ENCODE measurements at regions not wholly inside any gene's neighbourhood (a gene's known extent, or its start where the extent isn't known, plus 50 kb on each side); places are given as distances from the start of the nearest gene placed in this dataset.
"Not testable (repeated sequence)": the region's sequence is repeated elsewhere in the genome, so short reads cannot be mapped to it uniquely, and the experiment has no call there.

DNA sequence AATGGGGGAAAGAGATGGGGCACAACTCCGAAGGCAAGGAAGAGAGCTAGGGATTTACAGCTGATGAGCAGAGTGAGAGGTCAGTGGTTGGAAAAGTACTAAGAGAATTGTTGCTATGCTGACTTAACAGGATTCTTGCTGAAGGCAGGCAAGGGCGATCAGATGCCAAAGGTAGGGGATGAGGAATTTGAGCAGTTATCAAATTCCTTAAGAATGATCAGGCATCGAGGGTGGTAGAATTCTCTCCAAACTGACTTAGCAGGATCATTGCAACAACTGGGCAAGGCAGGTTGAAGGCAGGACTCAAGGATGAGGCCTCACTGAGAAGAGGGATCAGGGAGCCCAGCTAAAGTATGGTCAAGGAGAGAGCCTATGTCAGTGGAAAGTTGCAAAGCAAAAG, 171.0 kb downstream of the HSD17B3 start:
- DNase-seq = no peak

DNA sequence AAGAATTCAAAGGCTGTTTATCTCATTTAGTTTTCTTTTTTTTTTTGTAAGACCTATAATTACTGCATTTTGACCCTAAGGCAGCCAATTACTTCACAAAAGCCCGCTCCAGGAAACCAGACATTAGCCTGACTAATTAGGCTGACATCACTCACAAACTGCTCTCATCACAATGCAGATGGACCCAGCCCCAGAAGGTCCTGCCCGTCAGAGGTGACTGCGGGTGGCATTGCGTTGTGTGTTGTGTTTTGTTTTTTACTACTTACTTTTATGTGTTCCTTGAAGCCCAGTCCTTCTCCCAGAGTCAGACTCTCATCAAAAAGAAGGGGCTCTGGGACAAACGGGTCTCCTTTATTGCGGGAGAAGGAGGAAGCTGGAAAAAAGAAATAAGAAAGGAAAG, 172.2 kb downstream of the HSD17B3 start:
- no peak for DNase-seq

DNA sequence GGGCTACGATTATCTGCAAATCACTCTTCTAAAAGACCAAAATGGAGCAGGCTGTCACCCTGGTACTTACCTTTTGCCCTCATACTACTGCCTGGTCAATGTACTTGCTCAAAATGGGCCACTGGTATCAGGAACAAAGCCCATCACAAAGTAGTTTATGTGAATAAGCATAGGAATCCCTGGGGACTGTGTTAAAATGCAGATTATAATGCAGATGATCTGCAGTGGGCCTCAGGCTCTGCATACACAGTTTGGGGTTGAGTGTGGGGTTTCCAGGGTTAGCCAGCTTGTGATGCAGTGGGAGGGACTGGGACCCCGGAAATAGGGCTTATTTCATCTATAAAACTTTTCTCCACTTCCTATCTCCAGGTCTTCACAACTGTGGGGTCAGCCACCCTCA, 173.1 kb downstream of the HSD17B3 start:
- no peak for DNase-seq

DNA sequence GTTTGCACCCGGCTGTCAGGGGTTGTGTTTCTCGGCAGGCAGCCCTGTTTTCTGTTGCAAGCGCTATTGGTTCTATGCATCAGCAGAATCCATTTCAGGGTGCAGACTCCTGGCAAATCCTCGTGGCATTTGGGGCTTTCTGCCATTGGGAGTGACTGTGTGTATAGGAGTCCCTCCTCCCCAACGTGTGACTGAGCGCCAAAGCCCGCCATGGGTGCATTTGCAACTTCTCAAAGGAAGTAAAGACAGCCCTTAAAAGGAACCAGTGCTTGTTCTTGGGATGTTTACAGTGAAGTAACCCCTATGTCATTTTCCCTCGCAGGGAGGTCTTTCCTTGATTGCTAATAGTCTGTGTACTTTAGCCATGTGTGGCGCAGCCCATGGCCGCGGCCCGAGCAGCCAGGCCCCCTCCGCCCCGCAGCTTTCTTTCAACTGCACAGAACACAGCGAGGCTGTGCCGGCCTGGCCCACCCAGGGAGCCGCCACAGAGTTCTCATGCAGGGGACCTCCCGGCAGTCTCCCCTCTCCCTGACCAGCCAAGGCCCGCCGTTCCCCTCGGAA, 175.6 kb downstream of the HSD17B3 start:
- DNase-seq = no peak

DNA sequence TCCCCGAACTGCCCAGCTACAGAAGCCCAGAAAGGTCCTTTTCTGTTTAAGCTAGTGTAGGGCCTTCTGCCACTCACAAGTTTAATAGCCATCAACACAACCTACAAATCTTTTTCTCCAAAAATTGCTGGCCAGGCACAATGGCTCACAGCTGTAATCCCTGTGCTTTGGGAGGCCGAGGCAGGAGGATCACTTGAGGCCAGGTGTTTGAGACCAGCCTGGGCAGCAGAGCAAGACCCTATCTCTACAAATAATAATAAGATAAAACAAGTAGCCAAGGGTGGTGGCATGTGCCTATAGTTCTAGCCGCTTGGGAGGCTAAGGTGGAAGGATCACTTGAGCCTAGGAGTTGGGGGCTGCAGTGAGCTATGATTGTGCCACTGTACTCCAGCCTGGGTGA, 176.4 kb downstream of the HSD17B3 start:
- DNase-seq = no peak

DNA sequence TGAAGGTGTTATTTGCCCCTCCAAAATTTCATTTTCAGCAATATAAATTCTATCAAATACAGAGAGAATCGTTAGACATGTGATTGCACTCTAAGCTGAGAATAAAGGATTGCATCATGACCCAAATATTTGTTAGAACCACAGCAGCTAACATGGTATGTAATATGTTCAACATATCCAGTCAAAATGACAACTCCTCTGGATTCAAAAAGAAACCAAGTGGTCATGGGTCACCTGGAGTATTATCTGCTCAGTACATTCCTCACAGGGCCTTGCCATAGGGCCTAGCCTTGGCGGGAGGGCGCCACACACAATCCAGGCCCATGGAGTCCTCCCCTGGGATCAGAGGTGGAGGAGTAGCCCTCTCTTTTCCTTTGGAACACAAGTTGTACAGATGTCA, 179.2 kb downstream of the HSD17B3 start:
- DNase-seq = no peak

DNA sequence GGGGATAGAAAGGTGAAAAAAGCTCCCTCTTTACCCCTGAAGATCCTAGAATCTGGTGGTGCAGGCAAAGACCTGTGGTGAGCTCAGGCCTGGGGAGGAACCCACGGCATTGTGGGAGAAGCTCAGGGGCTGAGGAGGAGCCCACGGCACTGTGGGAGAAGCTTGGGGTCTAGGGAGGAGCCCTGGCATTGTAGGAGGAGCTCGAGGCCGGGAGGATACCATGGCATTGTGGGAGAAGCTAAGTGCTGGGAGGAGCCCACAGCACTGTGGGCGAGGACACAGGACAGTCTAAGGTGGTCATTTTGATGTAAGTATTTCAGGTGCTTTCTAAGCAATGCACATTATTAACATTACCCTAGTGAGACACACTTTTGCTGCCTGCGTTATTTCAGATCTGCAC, 179.7 kb downstream of the HSD17B3 start:
- DNase-seq = no peak

DNA sequence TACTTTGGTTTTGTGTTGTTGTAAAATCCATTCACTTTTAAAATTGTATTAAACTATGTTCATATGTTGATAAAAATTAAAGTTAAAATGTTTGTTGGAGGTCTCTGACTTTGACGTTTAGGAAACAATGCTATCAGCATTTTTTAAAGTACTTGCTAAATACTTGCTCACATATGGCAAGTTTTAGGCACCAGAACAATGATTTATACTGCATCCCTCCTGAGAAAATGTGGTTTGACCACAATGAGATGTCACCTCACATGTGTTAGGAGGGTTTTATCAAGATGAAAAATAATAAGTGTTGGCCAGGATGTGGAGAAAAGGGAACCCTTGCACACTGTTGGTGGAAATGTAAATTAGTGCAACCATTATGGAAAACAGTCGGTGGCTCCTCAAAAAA, 180.8 kb downstream of the HSD17B3 start:
- DNase-seq = peak; percentile 18

DNA sequence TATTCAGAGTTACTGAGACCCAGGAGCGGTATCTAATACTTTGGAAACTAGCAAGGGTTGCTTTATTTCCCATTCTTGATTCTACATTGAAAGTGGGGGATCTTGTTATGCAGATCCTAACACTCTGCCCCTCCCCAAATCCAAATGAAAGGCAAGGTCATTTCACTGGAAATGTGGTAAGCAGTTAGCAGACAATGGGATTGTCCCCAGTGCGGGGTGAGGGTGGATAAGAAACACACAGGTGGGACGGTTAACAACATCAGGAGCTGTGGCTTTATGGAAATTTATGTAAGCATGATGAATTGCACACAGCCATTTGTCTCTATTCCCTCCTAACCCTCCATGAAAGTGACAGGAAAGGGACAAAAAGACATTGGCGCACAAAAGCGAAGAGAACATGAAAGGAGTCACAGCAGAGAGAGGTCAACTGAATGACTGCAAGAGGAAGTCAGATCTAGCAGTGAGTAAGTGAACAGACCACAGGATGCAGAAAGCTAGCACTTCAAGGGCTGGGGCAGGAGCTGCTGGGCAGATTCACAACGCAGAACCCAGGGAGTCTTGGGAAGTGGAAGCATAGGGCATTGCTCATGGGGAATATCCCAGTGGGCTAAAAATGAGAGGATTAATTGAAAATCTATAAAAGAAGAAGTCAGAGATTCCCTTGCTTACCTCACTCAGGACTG, 184.4 kb downstream of the HSD17B3 start:
- peak; percentile 30 for DNase-seq

DNA sequence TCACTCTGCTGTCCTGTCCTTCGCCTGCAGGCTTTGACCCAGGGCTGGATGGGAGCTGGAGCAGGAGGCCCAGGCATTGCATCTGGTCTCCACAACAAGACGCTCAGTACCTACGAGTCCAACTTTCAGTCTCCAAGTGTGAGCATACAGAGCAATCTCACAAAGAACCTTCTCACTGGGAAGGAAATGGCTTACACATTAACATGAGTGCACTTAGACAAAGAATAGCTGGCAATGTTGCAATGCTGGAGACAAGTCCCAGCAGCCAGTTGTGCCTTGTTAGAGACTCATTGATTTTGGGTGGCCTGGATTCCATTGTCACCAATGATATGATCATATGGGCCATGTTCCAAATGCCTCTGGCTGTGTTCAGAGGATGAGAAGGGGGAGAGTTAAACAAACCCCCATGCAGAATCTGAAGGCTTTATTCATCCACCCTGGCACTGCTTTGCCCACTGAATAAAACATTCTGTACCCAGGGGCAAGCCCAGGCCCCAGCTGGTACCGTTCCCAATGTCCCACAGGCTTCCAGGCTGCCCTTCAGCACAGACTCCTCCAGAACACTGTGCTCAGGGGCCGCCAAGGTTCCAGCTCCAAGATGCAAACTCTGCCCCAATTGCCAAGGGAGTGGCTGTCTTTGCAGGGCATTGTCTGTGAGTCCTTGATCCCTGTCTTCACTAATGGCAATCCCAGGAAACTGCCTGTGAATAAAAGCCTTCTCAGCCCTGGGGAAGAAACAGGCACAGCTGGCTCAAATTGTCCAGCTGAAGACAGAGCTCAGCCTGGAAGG, 185.5 kb downstream of the HSD17B3 start:
- no peak for DNase-seq

DNA sequence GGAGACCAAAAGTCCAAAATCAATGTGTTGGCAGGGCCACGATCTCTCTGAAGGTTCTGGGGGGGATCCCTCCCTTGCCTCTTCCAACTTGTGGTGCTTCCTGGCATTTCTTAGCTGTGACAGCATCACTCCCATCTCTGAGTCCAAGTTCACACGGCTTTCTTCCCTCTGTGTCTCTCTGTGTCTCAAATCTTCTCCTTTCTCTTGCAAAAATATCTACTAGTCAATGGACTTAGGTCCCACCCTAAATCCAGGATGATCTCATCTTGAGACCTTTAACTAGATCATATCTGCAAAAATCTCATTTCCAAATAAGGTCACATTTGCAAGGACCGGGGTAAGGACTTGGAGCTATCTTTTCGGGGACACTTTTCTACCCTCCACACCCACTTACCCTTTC, 186.1 kb downstream of the HSD17B3 start:
- DNase-seq = no peak

DNA sequence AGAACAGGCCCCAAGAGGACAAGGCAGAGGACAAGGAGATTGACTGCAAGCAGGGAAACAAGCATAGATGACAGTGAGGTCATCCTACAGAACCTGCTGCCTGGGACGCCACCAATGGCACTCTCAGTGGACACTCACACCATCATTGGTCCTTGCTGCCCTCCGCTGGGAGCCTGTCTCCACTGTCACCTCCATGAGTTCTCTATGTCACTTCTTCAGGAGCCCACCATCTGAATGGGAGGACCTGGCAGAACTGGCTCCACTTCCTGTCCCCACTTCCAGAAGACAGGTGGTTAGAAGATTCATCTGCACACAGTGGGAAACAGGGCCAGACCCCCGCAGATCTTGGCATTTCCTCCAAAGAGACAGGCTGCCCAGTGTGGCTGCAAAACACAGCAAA, 188.9 kb downstream of the HSD17B3 start:
- DNase-seq = no peak

DNA sequence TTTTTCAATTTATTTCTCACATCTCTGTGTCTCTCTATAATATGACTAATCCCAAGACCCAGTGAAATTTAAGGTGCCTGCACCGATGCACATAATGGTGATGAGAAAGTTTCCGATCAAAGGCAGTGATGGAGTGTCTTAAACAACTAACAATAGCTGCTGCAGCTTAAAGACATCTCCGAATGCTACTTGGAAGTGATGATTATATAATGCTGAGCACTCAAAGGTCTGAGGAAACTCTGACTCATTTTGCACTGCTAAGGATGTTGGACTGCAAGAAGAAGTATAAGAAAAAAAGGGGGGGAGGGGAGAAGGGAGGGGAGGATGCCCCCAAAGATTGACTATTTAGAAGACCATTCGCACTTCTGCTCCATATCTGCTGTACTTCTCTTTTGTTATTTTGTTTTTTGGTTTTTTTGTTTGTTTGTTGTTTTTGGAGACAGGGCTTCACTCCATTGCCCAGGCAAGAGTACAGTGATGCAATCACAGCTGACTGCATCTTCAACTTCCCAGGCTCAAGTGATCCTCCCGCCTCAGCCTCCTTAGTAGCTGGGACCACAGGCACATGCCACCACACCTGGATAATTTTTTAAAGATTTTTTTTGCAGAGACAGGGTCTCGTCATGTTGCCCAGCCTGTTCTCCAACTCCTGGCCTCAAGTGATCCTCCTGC, 192.2 kb downstream of the HSD17B3 start:
- DNase-seq = peak; percentile 17

DNA sequence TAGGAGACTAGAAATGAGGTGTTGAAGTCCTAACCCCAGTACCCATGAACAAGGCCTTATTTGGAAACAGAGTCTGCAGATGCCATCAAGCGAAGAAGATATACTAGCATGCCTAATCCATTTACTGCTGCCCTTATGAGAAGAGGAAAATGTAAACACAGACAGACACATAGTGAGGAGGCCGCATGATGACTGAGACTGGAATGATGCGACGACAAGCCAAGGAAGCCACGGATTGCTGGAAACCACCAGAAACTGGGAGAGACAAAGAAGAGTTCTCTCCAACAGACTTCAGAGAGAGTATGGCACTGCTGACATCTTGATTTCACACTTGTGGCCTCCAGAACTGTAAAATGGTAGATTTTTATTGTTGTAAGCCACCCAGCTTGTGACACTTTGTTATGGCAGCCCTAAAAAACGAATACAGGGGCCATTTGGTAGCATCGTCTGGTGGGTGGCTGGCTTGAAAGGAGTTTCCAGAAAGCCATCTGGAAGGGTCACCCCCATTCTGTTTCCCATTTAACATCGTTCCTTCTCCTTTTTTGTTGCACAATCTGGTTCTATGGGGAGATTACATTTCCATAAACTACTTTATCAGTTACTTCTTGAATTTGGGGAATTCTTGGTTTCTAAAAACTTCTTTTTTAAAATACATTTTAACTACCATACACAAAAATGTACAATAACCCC, 193.1 kb downstream of the HSD17B3 start:
- DNase-seq = no peak

DNA sequence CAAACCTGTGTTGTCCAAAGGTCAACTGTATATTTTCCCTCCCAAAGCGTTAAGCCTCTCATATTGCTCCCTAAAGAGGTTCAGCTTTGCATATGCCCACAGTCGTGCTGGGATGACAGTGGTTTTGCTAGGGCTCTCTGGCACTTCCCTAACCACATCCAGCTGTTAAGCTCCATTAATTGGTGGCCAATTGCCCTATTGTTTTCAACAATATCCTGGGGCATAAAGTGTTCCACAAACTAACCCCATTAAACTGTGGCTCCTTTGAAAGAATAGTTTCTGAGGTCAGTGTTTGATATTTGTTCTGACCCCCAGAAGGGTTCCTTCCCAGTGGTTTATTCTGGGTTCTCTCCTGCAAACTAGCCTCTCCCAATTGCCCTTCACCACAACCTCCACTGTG, 194.5 kb downstream of the HSD17B3 start:
- no peak for DNase-seq

DNA sequence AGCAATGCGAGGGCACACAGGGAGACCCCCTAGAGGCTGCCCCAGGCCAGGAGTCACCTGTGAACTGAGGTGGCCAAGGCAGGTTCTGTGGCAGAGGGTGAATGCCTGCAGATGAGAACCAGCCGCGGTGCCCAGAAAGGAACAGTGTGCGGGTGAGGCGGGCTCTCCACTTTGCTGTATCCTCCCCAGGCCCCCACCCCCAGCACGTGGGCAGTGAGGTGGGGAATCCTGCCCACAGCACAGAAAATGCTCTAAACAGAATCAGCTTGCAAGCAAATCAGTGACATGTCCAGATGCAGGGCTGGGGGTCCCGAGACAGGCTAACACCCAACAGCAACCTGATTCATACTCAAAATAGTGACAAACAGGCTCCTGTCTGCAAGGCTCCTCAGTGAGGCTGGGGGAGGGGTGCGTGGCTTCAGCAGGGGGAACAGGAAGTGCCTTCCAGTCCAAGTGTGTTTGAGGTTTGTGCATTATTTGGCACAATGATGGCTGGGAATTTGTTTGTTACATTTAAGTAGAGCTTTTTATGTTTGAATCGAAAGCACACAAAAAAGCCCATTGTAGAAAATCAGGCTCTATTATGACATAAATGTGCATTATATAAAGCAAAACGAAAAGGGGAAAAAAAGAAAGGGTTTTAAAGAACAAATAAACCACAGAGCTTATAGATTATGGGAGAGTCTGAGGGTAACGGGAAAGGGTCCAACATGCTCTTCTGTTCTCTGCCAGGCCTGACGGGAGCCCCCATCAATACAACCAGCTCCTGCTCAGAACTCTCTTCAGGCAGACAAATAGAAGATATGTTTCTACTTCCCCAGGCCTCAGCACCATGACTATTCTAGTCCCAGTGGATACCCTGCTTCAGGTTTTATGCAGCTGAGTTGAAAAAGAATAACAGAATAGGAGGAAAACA, 201.3 kb downstream of the HSD17B3 start:
- no peak for DNase-seq

DNA sequence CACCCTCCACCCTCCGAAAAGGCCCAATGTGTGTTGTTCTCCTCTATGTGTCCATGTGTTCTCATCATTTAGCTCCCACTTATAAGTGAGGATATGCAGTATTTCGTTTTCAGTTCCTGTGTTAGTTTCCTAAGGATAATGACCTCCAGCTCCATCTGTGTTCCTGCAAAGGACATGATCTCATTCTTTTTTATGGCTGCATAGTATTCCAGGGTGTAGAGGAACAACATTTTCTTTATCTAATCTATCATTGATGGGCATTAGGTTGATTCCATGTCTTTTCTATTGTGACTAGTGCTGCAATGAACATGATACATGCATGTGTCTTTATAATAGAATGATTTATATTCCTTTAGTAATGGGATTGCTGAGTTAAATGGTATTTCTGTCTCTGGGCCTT, 211.3 kb downstream of the HSD17B3 start:
- not testable (repeated sequence) for DNase-seq

DNA sequence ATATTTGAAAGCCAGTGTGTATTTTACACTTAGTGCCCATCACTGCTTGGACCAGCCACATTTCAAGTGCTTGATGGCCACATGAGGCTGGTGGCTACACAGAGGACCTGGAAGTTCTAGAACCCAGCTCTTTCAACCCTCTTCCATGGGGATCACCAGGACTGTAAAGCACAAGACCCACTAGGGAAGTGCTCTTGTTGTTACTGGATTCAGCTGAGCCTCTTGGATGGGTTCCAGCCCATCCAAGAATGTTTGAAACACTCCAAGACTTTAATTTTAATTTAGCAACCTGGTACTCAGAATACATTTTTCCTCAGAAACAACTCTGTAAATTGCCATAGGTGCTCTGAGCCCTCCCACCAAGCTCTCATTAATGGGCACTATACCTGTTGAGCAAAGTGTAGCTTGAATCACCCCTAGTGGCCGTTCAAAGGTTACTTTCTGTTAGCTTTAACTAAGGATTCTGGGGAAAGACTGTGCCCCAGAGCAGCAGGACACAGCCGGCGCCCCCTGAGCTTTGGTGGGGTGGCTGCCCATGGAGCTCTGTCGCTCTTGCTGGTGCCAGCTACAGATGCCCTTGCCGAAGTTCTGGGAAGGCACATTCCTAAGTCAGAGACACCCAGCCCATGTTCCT, 212.4 kb downstream of the HSD17B3 start:
- DNase-seq = no peak

DNA sequence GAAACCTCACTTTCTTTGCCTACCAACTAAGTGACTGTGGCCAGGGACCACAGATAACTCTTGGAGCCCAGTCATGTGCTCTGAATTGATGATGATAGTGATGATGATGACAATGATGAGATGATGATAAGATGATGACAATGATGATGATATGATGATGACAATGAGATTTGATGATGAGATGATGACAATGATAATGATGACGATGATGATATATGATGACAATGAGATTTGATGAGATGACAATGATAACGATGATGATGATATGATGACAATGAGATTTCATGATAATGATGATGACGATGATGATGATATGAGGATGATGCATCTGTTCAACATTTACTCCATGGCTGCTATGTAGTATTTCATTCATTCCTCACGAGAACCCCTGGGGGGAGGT, 213.0 kb downstream of the ERCC6L2 start:
- no peak for DNase-seq

DNA sequence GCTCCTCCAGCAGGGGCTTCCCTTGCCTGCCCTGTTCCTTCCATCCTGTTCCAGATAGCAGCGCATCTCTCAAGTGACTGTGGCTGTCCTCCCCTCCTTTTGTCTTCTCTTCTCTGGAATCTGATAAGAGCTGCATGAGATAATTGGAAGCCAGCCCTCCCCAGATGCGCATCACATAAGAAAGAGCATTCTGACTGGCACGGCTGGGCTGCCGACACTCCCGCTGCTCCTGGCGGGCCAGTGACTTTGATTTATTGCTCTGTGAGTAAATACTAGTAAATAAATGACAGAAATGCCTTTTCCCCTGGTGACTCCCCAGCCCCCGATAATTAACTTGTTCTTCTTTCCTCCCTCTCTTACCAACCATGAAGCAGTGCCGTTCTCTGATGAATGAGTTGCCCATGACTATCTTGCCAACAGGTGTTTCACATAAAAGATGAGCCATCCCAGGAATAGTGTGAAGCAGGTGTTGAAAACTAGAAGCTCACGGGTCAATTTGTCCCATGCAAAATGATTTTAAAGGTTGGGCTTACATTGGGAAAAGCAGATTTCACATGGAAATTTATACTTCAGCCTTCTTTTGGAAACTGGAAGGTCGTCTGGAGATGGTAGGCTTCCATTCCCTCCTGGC, 212.3 kb downstream of the ERCC6L2 start:
- no peak for DNase-seq

DNA sequence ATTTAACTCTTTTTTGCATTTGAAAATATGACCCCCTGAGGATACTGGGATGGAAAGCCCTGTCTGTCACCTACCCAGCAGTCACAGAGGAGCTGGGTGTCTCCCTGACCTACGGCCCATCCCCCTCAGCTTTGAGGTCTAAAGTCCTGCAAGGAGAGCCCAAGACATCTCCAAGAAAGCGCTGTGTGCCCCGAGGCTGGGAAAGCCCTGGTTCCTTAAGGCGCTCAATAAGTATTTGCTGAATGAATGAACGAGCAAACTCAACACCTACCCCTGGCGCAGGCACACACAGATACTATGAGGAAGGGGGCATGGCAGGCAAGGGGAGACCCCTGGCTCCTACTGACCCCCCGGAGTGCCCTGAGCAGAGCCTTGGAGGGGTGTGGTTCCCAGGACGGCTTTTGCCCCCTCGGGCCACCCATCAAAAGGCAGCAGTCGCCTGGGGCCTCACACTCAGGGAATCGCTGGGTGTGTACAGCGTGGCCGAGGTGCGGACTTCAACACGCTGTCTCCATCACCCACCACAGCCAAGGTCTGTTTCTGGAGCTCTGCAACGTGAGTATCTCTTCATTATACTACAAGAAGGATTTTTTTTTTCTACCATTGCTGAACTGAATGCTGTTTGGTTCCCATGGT, 211.6 kb downstream of the ERCC6L2 start:
- no peak for DNase-seq
